ENCODE measurements at regions not wholly inside any gene's neighbourhood (a gene's known extent, or its start where the extent isn't known, plus 50 kb on each side); places are given as distances from the start of the nearest gene placed in this dataset.

DNA sequence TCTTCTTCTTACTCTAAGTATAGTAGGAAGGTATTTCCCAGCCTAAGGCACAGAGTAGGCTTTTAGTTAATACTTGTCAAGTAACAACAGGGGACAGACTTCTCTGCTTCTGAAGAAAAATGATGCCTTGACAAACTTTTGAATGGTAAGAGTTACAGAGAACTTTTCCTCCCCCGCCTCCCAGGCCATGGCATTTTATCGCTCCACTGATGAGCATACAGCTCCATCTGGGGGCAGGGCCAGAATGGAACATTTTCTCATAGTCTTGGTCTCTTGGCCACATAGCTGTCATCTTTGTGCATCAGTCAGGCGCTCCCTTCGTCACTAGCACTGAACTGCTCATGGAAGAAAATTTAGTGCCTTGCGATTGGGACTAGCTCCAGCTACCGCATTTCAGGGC is 1066.8 kb upstream of the CITED2 start:
- peak overlapping the region; percentile 28 for H3K4me3 Mint-ChIP-seq
- peak overlapping the region; percentile 40 for H3K27ac Mint-ChIP-seq (ENCODE audit: unreplicated experiment)
- TF ChIP-seq, protein P1, sequence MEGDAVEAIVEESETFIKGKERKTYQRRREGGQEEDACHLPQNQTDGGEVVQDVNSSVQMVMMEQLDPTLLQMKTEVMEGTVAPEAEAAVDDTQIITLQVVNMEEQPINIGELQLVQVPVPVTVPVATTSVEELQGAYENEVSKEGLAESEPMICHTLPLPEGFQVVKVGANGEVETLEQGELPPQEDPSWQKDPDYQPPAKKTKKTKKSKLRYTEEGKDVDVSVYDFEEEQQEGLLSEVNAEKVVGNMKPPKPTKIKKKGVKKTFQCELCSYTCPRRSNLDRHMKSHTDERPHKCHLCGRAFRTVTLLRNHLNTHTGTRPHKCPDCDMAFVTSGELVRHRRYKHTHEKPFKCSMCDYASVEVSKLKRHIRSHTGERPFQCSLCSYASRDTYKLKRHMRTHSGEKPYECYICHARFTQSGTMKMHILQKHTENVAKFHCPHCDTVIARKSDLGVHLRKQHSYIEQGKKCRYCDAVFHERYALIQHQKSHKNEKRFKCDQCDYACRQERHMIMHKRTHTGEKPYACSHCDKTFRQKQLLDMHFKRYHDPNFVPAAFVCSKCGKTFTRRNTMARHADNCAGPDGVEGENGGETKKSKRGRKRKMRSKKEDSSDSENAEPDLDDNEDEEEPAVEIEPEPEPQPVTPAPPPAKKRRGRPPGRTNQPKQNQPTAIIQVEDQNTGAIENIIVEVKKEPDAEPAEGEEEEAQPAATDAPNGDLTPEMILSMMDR (conservative IDR thresholded peaks at IDR 0.05) = peak; percentile 71
- peaks cover 4% of the 10 kb centered on the region for H3K36me3 Mint-ChIP-seq (ENCODE audit: low read depth)
- DNase-seq (ENCODE audit: low read depth, low spot score) = peak; percentile 49
- no peaks in the 10 kb centered on the region for H3K9me3 Mint-ChIP-seq
- peaks cover 46% of the 10 kb centered on the region for H3K4me1 Mint-ChIP-seq
- H3K27me3 Mint-ChIP-seq (ENCODE audit: low read depth) = no peaks in the 10 kb centered on the region

DNA sequence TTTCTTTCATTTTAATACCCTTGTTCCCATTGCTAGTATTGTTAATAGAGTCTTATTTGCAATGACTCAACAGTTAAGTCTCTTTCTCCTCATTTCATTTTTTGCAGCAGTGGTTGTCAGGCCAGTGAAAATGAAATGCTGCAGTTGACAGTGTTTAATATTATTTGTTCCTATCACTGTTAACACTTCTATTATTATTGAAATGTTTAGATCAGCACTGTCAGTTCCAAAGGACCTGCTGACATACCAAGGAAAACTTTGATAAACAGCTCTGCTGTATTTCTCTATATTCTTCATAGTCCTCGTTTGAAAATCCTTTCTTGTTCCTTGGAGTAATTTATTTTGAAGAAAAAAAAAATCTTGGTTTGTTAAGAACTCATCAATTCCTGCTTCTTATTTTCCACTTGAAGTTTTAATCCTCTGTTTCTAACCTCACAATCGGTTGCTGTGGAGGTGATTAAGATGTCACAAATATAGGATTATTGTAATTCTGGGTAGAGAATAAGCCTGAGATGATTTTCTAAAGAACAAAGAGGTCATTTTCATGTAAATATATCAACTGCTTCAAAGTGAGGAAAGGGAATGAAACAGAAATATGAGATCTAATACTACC is 1065.9 kb upstream of the CITED2 start:
- no peak for DNase-seq (ENCODE audit: low read depth, low spot score)
- Mint-ChIP-seq H3K27ac (ENCODE audit: unreplicated experiment) (peak overlapping the region; percentile 91), H3K36me3 (ENCODE audit: low read depth) (peaks cover 11% of the 10 kb centered on the region), H3K27me3 (ENCODE audit: low read depth) (no peaks in the 10 kb centered on the region), H3K9me3 (peaks cover 3% of the 10 kb centered on the region), H3K4me1 (peaks cover 51% of the 10 kb centered on the region), H3K4me3 (peak overlapping the region; percentile 26)
- TF ChIP-seq, protein P1 (conservative IDR thresholded peaks at IDR 0.05) = no peak

DNA sequence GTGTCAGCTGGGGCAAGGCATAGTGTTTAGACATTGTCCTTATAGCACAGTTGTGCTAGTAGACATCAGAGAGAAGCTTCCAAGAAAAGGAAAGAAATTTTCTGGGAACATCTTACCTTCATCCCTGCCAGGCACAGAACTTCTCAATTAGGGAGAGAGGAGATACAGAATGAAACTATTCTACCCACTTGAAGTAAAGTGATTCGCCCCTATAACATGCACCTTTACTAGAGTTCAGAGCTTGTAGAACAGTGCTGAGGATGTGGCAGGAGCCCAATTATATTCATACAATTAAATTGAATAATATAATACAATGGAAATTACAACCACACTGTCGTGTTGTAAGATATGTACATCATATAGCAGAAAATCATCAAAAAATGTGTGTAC is 1063.9 kb upstream of the CITED2 start:
- DNase-seq (ENCODE audit: low read depth, low spot score) = no peak
- TF ChIP-seq, protein P1 (conservative IDR thresholded peaks at IDR 0.05) = no peak
- peak overlapping the region; percentile 36 for H3K27ac Mint-ChIP-seq (ENCODE audit: unreplicated experiment)
- peaks cover 14% of the 10 kb centered on the region for H3K9me3 Mint-ChIP-seq
- H3K4me3 Mint-ChIP-seq = no peak overlapping the region
- peaks cover 27% of the 10 kb centered on the region for H3K36me3 Mint-ChIP-seq (ENCODE audit: low read depth)
- H3K4me1 Mint-ChIP-seq = peaks cover 51% of the 10 kb centered on the region
- no peaks in the 10 kb centered on the region for H3K27me3 Mint-ChIP-seq (ENCODE audit: low read depth)

DNA sequence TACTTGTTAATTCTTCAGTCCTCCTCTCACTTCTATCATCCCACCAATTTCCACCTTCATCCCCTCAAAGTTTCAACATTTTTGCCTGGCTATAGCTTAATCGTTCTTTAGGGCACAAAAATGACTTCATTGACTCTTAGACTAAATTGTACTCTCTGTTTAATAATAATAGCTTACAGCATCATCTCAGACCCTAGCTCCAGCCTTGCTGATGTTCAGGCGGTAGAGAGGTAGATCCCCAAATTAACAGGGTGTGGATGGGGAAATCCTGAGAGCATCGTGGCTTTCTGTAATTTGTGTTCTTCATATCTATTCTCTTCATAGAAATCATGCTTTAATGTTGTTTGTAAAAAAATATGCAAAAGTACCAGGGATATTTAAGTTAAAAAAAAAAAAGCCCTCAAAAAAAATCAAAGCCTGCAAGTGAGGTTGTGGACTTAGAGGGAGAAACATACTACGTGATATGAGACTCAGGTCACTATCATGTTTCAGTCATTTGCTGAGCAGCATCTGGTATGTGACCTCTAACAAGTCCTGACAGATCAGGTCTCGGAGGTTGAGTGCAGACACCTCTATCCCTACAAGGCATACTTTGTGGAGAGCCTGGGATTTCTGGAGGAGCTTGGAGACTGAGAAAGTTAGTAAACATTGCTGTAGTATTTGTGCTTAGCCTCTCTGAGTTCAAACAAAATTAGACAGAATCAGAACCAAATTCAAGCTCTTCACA is 1063.3 kb upstream of the CITED2 start:
- H3K36me3 Mint-ChIP-seq (ENCODE audit: low read depth) = peaks cover 33% of the 10 kb centered on the region
- TF ChIP-seq, protein P1 (conservative IDR thresholded peaks at IDR 0.05) = no peak
- DNase-seq (ENCODE audit: low read depth, low spot score) = no peak
- H3K4me1 Mint-ChIP-seq = peaks cover 51% of the 10 kb centered on the region
- peak overlapping the region; percentile 36 for H3K27ac Mint-ChIP-seq (ENCODE audit: unreplicated experiment)
- H3K9me3 Mint-ChIP-seq = peaks cover 20% of the 10 kb centered on the region
- H3K4me3 Mint-ChIP-seq = peak overlapping the region; percentile 10
- no peaks in the 10 kb centered on the region for H3K27me3 Mint-ChIP-seq (ENCODE audit: low read depth)

DNA sequence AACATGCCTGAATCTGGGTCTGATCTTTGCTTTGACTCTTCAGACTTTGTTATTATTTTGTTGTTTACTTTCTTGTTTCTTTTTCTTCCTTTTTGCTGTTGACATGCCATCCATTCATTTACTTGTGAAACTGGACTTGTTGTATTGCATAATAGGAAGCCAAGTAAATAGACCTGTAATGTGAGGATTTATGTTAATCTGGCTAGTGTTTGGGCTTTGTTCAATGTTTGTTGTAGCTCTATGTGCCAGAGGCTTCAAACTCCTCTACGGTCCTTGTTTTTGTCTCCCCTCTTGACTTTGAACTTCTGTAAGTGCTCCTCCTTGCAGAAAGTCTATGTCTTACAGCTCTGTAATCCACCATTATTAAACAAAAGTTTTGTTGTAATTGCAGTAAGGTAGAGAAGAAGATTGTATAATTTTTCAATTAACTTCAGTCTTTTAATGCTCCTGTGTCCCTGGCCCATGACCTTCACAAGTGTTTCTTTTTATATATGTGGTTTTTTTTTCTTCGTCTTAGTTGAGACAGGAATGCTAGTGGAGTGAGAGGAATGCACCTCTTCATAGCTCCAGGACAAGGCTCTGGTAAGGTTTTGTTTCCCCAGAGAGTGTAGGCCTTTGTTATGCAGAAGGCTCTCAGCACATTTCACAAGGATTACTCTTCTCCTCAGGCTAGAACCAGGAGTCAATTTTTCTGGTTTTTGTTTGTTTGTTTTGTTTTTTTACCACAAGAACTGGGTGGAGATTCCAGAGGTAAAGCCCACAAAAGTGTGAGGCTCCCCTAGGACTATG is 1061.8 kb upstream of the CITED2 start:
- Mint-ChIP-seq H3K9me3 (peaks cover 20% of the 10 kb centered on the region), H3K36me3 (ENCODE audit: low read depth) (peaks cover 33% of the 10 kb centered on the region), H3K27me3 (ENCODE audit: low read depth) (no peaks in the 10 kb centered on the region), H3K4me3 (no peak overlapping the region), H3K4me1 (peaks cover 41% of the 10 kb centered on the region), H3K27ac (ENCODE audit: unreplicated experiment) (no peak overlapping the region)
- no peak for DNase-seq (ENCODE audit: low read depth, low spot score)
- TF ChIP-seq, protein P1 (conservative IDR thresholded peaks at IDR 0.05) = no peak

All from neural crest cell (in vitro differentiated cells).